Heart right ventricle (tissue), 16 donors: ENCODE measurements at regions not wholly inside any gene's neighbourhood (a gene's known extent, or its start where the extent isn't known, plus 50 kb on each side); places are given as distances from the start of the nearest gene placed in this dataset.

Source experiments
- ATAC-seq, 8 donors: fragments of 200-7000 bp; cut with Tn5 transposase; one replicate each; pipeline ENCODE4 v1.9.1; 2020; ENCODE audit warnings: mild to moderate bottlenecking in 8 of 8, moderate library complexity in 8 of 8, moderate number of reproducible peaks in 1 of 8
- DNase-seq, 2 donors: peaks; one replicate each; pipeline ENCODE4 v3.0.0-alpha.2; 2020
- H3K27ac ChIP-seq, 10 donors: fragments of 200-600 bp; sonication (generic) in 2 of 10; one replicate each; pipeline versions ENCODE4 v1.5.0 to v1.8.0; 2020 to 2022; ENCODE audit warnings: mild to moderate bottlenecking in 3 of 10
- H3K27me3 ChIP-seq, 7 donors: fragments of 200-600 bp; one replicate each; pipeline ENCODE4 v1.8.0; 2021 to 2022; ENCODE audit warnings: mild to moderate bottlenecking in 2 of 7
- H3K36me3 ChIP-seq, 9 donors: fragments of 200-600 bp; sonication (generic) in 1 of 9; one replicate each; pipeline versions ENCODE4 v1.5.0 to v1.8.0; 2020 to 2022; ENCODE audit warnings: mild to moderate bottlenecking in 2 of 9
- H3K4me1 ChIP-seq, 9 donors: fragments of 200-600 bp; sonication (generic) in 1 of 9; one replicate each; pipeline versions ENCODE4 v1.5.0 to v1.8.0; 2020 to 2022; ENCODE audit warnings: mild to moderate bottlenecking in 4 of 9
- H3K4me3 ChIP-seq, 10 donors: fragments of 200-600 bp; sonication (generic) in 2 of 10; one replicate each; pipeline versions ENCODE4 v1.5.0 to v1.8.0; 2020 to 2022; ENCODE audit warnings: mild to moderate bottlenecking in 7 of 10, moderate library complexity in 2 of 10
- H3K9me3 ChIP-seq, 11 donors: fragments of 200-600 bp in 10 of 11; sonication (generic) in 2 of 11; one replicate each; pipeline versions ENCODE4 v1.5.0 to v1.8.0; 2013 to 2022; ENCODE audit warnings: mild to moderate bottlenecking in 2 of 11, control low read depth in 1 of 11, moderate library complexity in 1 of 11
- CTCF ChIP-seq, 9 donors: fragments of 200-600 bp; sonication (generic) in 2 of 9; IDR thresholded peaks; one replicate each; pipeline versions ENCODE4 v1.5.0 to v1.8.0; 2021 to 2022; ENCODE audit warnings: antibody characterized with exemption in 9 of 9, mild to moderate bottlenecking in 5 of 9, moderate library complexity in 1 of 9
- WGBS, 2 donors: extraction: QIAGEN DNeasy Blood & Tissue Kit; methylation state at CpG; one replicate each; pipeline ENCODE4 v1.1.7; 2013; ENCODE audit warnings: inconsistent platforms in 1 of 2; 5-methylcytosine and 5-hydroxymethylcytosine counted together
- intact Hi-C, 10 donors: fragments of 100-400 bp; cut with DNase I; formaldehyde crosslinking; loops; one replicate each; pipeline versions ENCODE4 v1.11.1 to v1.14.2; 2022
- donor health status: Arrhythmogenic right ventricular cardiomyopathy.
- donor health status: ischemic (EF 13 %, LVEDD 7.1; RV severe dilation, severe dysfunction).
- donor health status: healthy with polysubstance abuse.
- donor health status: DM: no; HTN: yes; CAD: no.
- donor health status: DM: no; HTN: no; CAD: no.
- donor health status: ischemic (EF 25% LVEDD 6.9; RV normal size, moderate dysfunction).
- donor health status: ischemic (EF 25% LVEDD 5.7; RV mildly dilated, moderate dysfunction).
- donor health status: healthy.
- donor health status: DM: yes; HTN: yes; CAD: no.
- donor health status: Ischemic cardiomyopathy.
- donor health status: ischemic (EF 35%, LVEDD 5.7; RV mildly dilated, moderate dysfunction).
- donor health status: nonischemic (EF 11% LVEDD 7.7; RV severe dilation, severe dysfunction).
- donor health status: DM: yes; HTN: yes; CAD: no.
- donor health status: PGD.
- donor health status: ischemic (EF 29% LVEDD 5.4; RV normal size, mild dysfunction).
- donor health status: nonischemic (EF 23%, LVEDD 6.1; RV moderate dilation, normal function).

GRCh38 chr4:95742872-95743271, 97.0 kb upstream of the PDHA2 start:
- H3K4me3 ChIP-seq: no peak overlapping the region
- peaks cover 0 to 23% (median 5%) of the 10 kb centered on the region in 11 donors for H3K9me3 ChIP-seq
- TF ChIP-seq CTCF (IDR thresholded peaks at IDR 0.05): no peak
- H3K27ac ChIP-seq: no peak overlapping the region
- no peaks in the 10 kb centered on the region for H3K4me1 ChIP-seq
- no peaks in the 10 kb centered on the region for H3K36me3 ChIP-seq
- H3K27me3 ChIP-seq: no peaks in the 10 kb centered on the region
- ATAC-seq (no peak), DNase-seq (no peak)
- intact Hi-C loops: no loop called here

- WGBS, 2 donors: 72 to 83% methylated on average over 1 of the region's 1 CpG
Measured at GRCh38 chr4:95742179-95742578, 97.7 kb upstream of the PDHA2 start.

GRCh38 chr4:95732061-95732460, 107.8 kb upstream of the PDHA2 start:
- intact Hi-C loops: no loop called here
- Histone ChIP-seq H3K4me1 (no peaks in the 10 kb centered on the region), H3K27ac (no peak overlapping the region), H3K4me3 (no peak overlapping the region), H3K9me3 (peaks cover 0 to 5% (median 0%) of the 10 kb centered on the region in 11 donors), H3K36me3 (no peaks in the 10 kb centered on the region), H3K27me3 (no peaks in the 10 kb centered on the region)
- no peak for TF ChIP-seq CTCF (IDR thresholded peaks at IDR 0.05)
- DNase-seq: no peak
- no peak for ATAC-seq

More at GRCh38 chr4:95742179-95742578, 97.7 kb upstream of the PDHA2 start:
- Histone ChIP-seq H3K4me1 (no peaks in the 10 kb centered on the region), H3K36me3 (no peaks in the 10 kb centered on the region), H3K27me3 (no peaks in the 10 kb centered on the region), H3K4me3 (no peak overlapping the region), H3K27ac (no peak overlapping the region), H3K9me3 (peaks cover 0 to 23% (median 5%) of the 10 kb centered on the region in 11 donors)
- ATAC-seq (no peak), DNase-seq (no peak)
- TF ChIP-seq CTCF (IDR thresholded peaks at IDR 0.05): no peak
- intact Hi-C loops: no loop called here

- no peaks in the 10 kb centered on the region for H3K9me3 ChIP-seq
- no peaks in the 10 kb centered on the region for H3K27me3 ChIP-seq
- DNase-seq (no peak), ATAC-seq (no peak)
- no peaks in the 10 kb centered on the region for H3K4me1 ChIP-seq
- H3K36me3 ChIP-seq: no peaks in the 10 kb centered on the region
- H3K4me3 ChIP-seq: no peak overlapping the region
- TF ChIP-seq CTCF (IDR thresholded peaks at IDR 0.05): no peak
- no peak overlapping the region for H3K27ac ChIP-seq
- intact Hi-C loops: no loop called here
- WGBS, 2 donors: 65 to 66% methylated on average over 9 of the region's 9 CpGs
Measured at GRCh38 chr4:95729596-95729995, 110.3 kb upstream of the PDHA2 start.

- H3K4me1 ChIP-seq: no peaks in the 10 kb centered on the region
- ATAC-seq (peak; percentile 56 to 91 (median 66)), DNase-seq (peak in 1 of 2 donors; percentile 9)
- WGBS, 2 donors: 54 to 66% methylated on average over 3 of the region's 3 CpGs
- no peaks in the 10 kb centered on the region for H3K27me3 ChIP-seq
- intact Hi-C loops: no loop called here
- H3K27ac ChIP-seq: no peak overlapping the region
- no peaks in the 10 kb centered on the region for H3K36me3 ChIP-seq
- H3K9me3 ChIP-seq: no peaks in the 10 kb centered on the region
- TF ChIP-seq CTCF (IDR thresholded peaks at IDR 0.05): no peak
- H3K4me3 ChIP-seq: no peak overlapping the region
Measured at GRCh38 chr4:95728145-95728544, 111.7 kb upstream of the PDHA2 start.
